Fibroblast of skin of right biceps (primary cell): ENCODE measurements at regions not wholly inside any gene's neighbourhood (a gene's known extent, or its start where the extent isn't known, plus 50 kb on each side); places are given as distances from the start of the nearest gene placed in this dataset.

ENCODE experiments used
- DNase-seq: peaks from one replicate; pipeline ENCODE4 v3.0.0-alpha.2; 2013

DNA sequence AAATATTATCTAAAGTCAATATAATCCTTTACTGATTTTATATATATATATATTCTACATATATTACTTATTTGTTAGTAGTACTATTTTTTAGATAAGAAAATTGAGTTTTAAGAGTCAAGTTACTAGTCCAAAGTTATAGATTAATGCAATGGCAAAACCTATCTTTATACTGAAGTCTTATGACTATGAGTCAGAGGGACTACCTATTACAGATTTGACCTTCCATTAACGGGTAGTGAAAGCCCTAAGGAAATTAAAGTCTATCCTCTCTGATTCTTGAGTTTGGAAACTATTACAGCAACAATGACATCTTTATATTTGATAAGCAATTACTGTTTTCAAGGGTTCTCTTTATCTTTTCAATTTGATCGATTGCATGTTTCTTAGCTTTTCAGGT is 315.8 kb downstream of the CASP12 start:
- DNase-seq = no peak

DNA sequence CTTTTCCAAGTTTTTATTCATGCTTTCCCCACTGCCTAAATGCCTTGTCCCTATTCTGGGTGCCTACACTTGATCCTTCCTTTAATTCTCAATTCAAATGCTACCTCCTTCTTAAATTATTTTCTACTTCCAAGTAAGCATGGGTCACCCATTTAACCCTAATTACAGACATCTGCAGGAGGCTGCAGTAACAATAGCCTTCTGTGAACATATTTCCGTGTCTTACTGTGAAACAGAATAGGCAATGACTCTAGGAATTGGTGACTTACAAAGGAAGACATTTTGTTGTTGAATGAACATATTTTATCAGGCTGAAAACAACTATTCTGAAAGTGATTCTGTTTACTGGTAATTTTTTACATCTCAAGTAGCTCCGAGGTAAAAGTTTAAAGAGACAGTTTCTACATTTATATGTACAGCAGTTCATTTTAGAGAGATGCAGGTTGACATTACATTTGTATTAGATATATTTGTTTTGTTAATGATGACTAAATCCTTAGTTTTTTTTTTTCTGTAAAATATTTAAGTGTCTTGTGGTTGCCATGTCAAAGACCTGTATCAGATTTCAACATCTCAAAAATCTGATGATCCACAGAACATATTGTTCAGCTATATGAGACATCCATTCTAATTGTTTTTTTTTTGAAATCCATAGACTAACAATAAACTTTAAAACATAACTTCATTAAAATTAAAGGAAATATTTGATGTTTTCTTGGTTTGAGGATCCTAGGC is 316.8 kb downstream of the CASP12 start:
- peak; percentile 34 for DNase-seq

DNA sequence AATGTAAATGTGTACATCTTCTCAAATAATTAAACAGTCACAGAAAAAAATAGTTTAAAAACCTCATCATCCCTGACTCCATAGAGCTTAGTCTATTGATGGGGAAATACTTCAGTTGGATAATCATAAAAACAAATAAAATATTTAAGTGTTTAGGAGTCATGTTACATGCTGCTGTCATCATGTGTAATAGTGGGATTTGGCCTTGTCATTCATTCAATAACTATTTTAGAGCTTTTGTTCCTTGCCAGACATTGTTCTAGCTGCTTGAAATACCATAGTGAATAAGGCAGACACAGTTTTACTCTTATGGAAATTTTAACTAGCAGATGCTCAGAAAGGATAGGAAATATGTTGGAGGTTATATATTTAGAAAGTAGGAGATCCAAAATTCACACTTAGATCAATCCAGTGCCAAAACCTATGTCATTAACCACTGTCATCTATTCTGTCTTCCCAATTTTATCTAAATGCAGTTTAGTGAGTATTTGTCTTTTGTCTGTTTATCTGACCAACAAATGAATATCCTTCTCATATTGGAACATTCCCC is 324.7 kb downstream of the CASP12 start:
- DNase-seq = peak; percentile 74

DNA sequence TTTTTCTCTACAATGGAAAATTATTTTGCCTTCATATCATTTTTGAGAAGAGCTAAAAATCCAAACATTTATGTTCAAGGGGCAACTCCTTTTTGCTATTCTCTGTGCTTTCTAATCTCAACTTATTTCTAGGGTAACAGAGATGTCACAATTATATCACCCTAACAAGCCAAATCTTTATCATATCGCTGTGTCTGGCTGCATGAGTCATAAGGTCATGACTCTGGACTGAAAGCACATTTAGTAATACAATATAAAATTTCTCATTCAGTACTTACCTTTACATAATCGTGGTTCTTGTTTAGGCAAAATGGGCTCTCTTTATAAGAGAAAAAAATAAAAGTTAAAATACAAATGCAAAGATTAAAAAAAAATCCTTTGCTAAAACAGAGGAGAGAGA is 326.0 kb downstream of the CASP12 start:
- DNase-seq = no peak

DNA sequence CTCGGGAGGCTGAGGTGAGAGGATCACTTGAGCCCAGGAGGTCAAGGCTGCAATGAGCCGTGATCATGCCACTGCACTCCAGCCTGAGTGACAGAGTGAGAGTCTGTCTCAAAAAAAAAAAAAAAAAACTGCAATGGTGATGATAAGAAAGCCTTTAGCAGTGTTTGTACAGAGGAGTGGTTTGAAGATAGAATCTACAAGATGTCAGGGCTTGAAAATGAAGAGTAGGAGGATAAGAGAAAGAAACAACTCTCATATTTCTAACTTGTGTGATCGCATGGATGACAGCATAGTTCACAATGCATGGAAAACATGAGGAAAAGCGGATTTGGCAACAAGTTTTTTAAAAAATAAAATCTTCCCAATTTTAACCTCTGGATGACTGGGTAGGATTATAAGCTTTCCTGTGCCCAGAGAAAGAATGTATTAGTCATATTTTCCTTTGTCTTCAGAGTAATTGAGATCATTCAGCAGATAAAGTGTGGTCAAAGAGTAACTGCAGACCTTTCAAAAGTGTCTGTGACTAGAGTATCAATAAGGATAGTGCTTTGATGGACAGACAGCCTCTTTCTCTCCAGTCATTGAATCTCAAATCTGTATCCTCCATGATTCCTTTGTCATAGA is 328.1 kb downstream of the CASP12 start:
- peak; percentile 52 for DNase-seq

DNA sequence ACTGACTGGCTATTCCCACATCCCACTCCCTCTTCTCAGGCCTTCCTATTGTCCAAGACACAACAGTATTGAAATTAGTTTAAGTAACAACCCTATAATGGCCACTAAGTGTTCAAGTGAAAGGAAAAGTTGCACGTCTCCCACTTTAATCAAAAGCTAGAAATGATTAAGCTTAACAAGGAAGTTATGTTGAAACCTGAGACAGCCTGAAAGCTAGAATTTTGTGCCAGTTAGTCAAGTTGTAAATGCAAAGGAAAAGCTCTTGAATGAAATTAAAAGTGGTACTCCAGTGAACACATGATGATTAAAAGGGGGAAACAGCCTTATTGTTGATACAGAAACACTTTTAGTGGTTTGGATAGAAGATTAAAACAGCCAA is 332.7 kb downstream of the CASP12 start:
- DNase-seq = no peak

DNA sequence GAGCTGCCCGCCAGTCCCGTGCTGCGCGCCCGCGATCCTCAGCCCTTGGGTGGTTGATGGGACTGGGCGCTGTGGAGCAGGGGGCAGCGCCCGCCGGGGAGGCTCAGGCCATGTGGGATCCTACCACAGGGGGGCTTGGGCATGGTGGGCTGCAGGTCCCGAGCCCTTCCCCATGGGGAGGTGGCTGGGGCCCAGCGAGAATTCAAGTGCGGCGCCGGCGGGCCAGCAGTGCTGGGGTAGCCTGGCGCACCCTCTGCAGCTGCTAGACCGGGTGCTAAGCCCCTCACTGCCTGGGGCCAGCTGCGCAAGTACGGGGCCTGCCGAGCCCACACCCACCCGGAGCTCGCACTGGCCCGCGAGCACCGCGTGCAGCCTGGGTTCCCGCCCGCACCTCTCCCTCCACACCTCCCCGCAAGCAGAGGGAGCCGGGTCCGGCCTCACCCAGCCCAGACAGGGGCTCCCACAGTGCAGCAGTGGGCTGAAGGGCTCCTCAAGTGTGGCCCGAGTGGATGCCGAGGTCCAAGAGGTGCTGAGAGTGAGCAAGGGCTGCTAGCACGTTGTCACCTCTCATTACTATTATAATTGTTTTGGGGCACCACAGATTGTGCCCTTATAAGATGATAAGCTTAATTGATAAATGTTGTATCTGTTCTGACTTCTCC is 333.2 kb downstream of the CASP12 start:
- DNase-seq = no peak

DNA sequence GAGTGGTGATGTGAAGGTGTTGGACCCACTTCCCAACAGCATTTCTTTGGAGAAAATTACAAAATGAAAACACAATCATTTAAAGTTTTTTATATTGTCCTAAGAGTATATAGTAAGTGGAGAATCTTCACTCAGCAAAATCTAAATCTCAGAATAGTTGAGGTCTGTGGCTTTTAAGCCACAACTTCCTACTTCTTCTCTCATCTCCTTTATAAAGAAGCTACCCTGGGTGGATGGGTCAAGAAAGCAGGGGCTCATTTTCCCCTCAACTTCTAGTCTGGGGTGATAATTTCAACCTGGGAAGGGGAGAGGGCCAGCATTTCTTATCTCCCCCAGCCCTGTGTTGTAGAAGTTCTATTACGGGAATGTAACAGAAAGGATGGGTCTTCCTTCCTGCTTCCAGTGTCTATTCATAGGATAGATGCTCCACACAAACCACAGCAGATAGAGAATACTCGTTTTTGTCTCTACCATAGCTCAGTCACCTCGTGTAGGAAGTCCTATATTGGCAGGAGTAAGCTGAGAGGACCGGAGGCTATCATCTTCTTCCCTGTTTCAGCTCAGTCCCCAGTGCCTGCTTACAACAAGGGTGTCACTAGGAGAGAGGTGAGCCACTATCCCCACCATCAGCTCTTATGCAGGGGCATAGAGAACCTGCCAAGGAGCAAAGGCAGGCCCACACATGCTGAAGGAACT is 341.5 kb downstream of the CASP12 start:
- no peak for DNase-seq

DNA sequence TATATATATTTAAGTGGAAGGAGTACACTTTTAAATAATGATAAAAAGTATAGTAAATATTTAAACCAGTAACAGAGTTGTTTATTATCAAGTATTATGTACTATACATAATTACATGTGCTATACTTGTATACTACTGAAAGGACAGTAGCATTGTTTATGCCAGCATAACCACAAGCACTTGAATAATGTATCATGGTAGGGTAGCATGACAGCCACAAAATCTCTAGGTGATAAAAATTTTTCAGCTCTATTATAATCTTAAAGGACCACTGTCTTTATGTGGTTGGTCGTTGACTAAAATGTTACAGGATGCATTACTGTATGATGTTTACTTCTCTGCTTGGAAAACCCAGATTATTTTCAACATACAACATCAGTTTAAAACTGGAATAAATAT is 349.2 kb downstream of the CASP12 start:
- DNase-seq = no peak

DNA sequence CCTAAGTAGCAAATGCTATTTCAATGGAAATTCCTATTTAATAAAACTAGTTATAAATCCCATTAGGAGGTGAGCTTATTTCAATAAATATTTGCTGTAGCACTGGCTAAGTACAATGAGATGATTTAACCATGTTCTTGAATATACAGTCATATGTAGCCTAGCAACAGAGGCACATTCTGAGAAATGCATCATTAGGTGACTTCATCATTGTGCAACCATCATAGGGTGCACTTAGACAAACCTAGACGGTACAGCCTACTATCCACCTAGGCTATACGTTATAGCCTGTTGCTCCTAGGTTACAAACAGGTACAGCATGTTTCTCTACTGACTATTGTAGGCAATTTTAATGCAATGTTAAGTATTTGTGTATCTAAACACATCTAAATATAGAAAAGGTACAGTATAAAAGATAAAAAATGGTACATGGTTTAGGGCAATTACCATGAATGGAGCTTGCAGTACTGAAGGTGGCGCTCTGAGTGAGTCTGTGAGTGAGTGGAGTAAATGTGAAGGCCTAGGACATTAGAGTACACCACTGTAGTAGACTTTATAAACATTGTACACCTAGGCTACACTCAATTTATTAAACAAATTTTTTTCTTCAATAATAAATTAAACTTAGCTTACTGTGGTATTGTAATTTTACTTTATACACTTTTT is 350.1 kb downstream of the CASP12 start:
- DNase-seq = peak; percentile 5

DNA sequence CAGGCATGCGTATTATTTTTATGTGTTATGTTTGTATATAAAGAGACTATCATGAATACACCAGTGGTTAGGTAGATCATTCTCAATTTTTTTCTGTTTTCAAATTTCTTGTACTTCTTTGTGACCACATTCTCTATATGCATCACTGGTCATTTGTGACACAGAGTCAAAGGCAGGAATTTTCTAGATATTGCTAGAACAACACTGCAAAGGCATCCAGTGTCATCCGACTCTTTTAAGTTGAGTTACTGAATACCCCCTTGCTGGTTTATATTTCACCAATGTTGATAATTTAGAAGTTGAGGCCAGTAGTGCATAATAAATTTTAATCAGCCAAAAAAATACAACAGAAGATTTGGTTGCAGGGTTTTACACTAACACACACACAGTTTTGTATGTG is 351.8 kb downstream of the CASP12 start:
- no peak for DNase-seq

DNA sequence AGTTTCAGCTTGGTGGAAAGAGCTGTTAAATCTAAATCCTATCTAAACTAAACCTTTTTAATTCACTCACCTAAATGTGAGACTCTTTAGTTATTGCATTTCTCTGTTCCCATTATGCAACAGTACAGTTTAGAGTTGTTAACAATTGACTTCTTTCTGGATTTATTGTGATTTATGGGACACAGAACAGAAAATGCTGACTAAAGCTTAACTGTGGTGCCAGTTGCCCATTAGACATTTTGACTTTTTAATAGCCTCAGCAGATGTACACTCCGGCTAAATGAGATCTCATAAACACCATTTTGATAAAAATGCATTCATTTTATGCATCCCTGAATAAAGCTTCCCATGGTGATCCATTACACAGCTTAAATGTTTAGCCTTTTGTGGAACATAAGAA is 356.6 kb downstream of the CASP12 start:
- DNase-seq = no peak

DNA sequence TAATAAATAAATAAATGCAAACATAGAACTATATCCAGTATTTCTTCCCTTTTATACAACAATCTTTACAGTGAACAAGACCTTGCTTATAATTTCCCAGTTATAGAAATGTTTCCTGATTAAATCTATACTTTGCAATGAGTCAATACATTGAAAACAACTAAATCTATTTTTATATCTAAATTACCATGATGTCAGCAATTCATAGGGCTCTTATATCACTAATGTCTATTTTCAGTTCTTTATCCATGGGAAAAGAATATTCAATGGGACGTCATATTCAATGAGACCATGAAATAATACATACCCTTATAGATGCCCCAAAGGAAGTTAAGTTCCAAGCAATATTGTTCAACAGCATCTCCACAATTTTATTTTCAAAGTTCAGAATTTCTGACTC is 359.9 kb downstream of the CASP12 start:
- no peak for DNase-seq

DNA sequence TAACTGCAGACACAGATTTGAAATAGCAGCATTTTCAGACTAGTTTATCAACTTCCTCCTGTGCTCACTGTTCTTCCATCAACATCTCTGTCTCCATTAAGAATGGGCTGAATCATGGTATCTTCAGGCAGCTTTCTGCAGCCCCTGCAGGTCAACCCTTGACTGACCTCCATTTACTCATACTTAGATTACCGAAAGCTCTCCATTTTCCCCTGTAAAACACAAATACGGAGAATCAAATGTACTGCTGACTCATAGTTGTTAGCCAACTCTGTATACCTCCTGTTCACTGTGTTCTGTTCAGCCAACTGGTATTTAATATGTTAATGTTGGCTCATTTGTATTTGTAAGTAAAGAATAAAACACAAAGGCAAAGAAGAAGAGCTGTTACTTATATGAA is 364.0 kb downstream of the CASP12 start:
- DNase-seq = peak; percentile 17

DNA sequence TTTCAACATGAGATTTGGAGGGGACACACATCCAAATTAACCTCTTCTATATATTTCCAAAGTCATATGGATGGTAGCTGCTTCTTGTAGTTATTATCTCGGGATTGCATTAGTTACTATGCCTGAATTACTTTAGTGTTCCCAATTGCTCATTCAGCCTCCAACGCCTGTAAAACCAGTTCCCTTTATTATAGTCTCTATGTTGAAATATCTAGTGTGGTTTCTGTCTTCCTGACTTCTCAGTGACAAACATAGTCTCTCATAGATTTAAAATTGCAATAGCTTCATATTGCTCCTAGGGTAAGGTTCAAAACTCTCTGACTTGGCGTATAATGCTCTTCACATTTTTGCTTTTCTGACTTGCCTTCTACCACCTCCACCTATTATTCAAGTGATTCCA is 366.4 kb downstream of the CASP12 start:
- DNase-seq = no peak

DNA sequence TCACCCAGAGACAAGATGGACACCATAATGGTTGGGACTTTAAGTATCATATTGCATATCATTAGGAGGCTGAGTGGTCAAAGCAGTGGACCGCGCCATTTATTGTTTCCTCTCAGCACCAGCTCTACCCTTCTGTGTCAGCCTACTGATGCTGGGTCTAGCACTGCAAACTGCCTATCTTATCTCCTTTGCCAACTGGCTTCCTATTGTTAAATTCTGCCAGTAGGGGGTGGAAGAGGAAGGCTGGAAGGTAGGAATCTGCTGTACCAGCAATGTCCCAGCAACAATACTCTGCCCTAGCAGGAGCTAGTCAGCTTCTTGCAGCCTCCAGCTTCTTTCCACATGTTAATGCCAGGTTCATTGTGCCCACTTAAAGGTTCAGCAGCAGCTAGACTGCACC is 367.1 kb upstream of the PDGFD start:
- no peak for DNase-seq

DNA sequence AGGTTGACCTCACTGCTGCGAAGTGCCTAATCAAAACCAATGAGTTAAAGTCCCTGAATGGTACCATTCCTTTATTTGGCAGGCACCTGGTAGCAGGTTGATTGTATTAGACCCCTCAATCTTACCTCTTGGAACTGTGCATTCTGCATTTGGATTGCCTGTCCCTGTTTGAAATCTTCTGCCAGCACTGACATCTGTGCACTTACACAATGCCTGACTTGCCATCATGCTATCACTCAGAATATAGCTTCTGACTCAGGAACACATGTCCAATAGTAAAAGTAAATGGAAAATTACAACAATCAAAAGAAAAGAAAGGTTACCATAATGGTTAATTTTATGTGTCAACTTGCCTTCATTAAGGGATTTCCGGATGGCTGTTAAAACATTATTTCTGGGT is 366.0 kb upstream of the PDGFD start:
- no peak for DNase-seq

DNA sequence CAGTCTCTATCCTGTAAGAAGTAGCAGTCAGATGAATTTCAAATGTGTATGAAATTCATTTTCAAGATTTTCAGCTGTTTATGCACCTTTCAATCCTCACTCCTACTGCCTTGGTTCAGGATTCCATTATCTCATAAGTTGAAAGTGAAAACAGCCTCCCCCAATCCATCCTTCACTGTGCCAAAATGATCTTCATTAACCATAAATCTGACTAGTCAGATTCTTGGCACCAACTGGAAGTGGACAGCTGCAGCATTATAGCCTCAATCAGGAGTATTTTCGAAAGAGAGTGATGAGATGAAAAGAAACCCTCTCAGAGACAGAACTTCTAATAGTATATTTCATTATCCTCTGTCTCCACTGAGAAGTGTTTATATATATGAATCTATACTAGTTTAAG is 365.3 kb upstream of the PDGFD start:
- no peak for DNase-seq

DNA sequence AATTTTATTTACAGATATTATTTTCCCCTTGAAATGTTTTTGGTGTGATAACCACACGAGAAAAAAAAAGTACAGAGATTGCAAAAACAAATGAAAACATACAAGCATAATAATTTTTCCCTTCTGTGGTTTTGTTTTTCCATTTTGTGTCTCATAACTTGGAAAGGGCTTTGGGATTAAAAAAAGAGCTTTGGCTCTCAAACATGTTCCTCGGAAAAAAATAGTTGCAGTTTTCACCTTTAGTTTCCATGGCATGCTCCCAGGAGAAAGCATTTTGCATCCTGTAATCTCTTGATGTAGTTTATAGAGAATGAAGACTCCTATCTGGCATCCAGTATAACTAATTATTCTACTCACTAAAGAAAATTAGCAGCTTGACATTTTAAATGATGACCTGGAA is 362.1 kb upstream of the PDGFD start:
- DNase-seq = no peak

DNA sequence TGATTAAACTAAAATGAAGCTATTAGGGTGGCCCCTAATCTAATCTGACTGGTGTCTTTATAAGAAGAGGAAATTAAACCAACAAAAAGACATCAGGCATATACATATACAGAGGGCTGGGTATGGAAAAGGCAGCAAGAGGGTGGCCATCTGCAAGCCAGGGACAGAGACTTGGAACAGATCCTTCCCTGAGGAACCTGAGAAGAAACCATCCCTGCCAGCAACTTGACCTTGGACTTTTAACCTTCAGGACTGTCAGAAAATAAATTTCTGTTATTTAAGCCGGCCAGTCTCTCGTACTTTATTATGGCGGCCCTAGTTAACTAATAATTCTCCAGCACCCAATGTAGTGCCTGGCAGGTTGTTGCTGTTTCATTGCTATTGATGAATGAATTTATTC is 361.5 kb upstream of the PDGFD start:
- DNase-seq = no peak

DNA sequence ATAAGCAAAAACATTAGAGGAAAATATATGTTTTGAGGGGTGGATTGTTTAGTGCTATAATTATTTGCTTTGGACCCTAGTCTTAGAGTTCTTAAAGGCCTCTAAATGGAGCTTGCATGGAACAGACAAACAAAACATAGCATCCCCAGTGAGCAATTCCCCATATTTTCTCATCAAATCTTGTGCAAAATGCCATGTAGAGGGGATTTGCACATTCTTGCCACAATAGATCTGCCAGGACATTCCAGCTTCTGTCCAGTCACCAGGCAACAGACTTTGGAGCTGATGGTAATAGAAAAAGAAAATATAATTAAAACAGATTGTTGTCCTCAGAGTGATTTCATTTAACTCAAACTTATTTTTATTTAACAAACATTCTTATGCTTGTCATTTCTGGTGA is 360.3 kb upstream of the PDGFD start:
- DNase-seq = no peak

DNA sequence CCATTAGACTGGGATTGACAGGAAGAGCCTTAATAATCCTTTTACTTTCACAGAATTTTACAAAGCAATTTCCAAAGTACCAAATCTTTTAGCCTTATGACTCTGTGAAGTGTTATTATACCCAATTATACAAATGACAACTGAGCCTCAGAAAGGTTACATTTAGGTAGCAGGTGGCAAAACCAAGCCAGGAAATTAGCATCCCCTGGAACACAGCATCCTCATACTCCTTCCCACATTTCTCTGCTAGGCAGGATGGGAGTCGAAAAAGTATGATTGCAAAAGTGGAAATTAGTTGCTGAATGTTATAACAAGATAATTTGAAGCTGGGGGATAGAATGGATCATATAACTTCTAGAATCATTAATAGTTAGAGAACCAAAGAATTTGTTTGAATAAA is 359.7 kb upstream of the PDGFD start:
- no peak for DNase-seq

DNA sequence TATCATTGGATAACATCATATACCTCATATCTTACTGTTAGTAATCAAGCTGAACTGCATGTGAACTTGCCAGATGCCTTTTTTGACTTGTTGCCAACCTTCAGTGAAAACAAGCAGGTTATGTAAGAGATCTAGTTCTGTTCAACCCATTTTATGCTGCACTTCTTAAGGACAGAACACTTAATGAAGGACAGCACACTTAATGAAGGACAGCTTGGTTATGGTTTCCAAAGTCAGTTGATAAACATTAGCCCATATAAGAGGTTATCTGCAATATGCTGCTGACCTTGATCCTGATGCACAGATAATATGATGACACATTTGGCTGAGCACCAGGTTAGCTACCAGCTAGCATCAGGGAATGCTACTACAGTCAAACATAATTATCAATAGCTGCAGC is 358.7 kb upstream of the PDGFD start:
- DNase-seq = peak; percentile 4
